GM12872 (cell line): ENCODE measurements at regions not wholly inside any gene's neighbourhood (a gene's known extent, or its start where the extent isn't known, plus 50 kb on each side); places are given as distances from the start of the nearest gene placed in this dataset.

Experiments used
- CTCF ChIP-seq: IDR thresholded peaks from 3 replicates; pipeline ENCODE4 v1.5.1; 2011; ENCODE audit warnings: low read depth, mild to moderate bottlenecking, low read length, moderate library complexity; ENCODE audit not compliant: insufficient read depth

DNA sequence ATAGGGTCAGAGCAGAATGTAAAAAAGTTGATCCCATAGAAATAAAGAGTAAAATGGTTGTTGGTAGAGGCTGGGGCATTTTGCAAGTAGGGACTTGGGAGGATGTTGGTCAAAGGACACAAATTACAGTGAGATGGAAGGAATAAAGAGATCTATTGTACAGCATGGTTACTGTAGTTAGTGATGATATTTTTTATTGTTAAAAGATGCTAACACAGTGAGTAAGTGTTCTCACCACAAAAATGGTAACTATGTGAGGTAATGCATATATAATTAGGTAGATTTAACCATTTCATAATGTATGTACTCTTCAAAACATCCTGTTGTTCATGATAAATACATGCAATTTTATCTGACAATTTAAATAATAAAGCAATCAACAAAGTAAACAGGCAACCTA, 280.7 kb upstream of the MAGI2 start:
- TF ChIP-seq CTCF = no peak

GRCh38 chr7:79732535-79732934, 279.1 kb upstream of the MAGI2 start:
- TF ChIP-seq CTCF = no peak

GRCh38 chr7:79730971-79731370, 277.5 kb upstream of the MAGI2 start:
- no peak for TF ChIP-seq CTCF

GRCh38 chr7:79723833-79724618, 270.6 kb upstream of the MAGI2 start:
- TF ChIP-seq CTCF = no peak

DNA sequence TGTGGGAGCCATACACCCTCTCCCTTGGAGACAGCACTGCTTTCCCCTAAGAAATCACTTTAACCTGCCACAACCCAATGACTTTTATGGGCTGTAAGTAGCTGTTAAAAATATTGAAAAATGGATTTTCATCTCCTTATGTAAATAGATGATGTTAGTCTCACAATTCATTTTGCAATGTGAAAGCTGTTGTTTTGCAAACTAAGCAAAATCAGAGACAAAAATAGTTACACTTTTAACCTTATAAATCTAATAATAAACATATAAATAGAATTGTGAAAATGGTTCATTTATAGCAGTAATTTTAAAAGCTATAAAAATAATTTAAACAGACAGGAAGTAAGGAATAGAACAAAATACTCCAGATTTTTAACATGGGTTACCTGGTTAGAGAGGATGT, 268.8 kb upstream of the MAGI2 start:
- TF ChIP-seq CTCF = no peak

GRCh38 chr7:79719216-79719615, 265.7 kb upstream of the MAGI2 start:
- TF ChIP-seq CTCF = no peak

GRCh38 chr7:79716329-79716728, 262.9 kb upstream of the MAGI2 start:
- no peak for TF ChIP-seq CTCF

- TF ChIP-seq CTCF = no peak
Measured at GRCh38 chr7:79714081-79714480, 260.6 kb upstream of the MAGI2 start.
